ENCODE measurements at regions not wholly inside any gene's neighbourhood (a gene's known extent, or its start where the extent isn't known, plus 50 kb on each side); places are given as distances from the start of the nearest gene placed in this dataset.

DNA sequence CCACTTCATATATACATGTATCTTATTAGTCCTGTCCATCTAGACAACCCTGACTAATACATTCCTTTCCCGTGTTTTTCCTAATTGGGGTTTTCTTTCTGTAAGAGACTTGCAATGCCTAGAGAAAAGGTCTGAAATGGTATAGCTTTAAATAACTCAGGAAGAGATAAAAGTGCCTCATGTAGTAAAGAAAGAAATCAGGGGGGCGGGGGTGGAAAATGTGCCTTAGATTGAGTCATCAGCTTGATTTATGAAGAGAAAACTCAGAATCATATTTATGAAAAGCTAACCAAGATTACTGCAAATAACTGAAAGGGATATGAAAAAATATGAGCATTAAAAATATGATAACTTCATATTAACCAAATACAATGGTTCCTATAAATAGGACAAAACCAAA lies 345.8 kb upstream of the CHRM3 start:
- no peak overlapping the region for H3K4me3 Mint-ChIP-seq

DNA sequence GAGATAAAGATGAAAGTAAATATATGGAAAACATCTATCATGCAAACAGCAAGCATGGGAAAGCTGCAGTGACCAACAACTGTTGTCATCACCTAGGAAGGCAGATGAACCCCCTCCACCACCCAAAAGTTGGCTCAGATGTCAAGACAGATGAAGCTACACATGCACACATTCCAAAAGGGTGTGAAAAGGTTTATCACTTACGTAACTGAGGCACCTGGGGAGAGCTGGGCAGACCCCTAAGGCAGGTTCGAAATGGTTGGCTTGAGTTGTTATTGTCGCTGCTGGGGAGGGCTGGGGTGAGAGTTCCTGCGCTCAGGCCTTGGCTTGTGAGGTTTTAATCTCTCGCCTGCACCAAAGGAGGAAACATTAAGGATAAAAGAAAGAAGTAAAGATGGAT lies 355.1 kb upstream of the CHRM3 start:
- no peak overlapping the region for H3K27ac Mint-ChIP-seq
- no peak overlapping the region for H3K4me3 Mint-ChIP-seq
- H3K4me1 Mint-ChIP-seq: no peaks in the 10 kb centered on the region
- no peak for DNase-seq (ENCODE audit: low spot score in 2 of 2, unreplicated experiment in 2 of 2)
- H3K27me3 Mint-ChIP-seq (ENCODE audit: low read depth): no peaks in the 10 kb centered on the region
- TF ChIP-seq, protein P1, sequence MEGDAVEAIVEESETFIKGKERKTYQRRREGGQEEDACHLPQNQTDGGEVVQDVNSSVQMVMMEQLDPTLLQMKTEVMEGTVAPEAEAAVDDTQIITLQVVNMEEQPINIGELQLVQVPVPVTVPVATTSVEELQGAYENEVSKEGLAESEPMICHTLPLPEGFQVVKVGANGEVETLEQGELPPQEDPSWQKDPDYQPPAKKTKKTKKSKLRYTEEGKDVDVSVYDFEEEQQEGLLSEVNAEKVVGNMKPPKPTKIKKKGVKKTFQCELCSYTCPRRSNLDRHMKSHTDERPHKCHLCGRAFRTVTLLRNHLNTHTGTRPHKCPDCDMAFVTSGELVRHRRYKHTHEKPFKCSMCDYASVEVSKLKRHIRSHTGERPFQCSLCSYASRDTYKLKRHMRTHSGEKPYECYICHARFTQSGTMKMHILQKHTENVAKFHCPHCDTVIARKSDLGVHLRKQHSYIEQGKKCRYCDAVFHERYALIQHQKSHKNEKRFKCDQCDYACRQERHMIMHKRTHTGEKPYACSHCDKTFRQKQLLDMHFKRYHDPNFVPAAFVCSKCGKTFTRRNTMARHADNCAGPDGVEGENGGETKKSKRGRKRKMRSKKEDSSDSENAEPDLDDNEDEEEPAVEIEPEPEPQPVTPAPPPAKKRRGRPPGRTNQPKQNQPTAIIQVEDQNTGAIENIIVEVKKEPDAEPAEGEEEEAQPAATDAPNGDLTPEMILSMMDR (IDR thresholded peaks at IDR 0.05; ENCODE audit: unreplicated experiment): no peak
- no peaks in the 10 kb centered on the region for H3K36me3 Mint-ChIP-seq
- peaks cover 13% of the 10 kb centered on the region for H3K9me3 Mint-ChIP-seq

More for the DNA sequence above, 345.8 kb upstream of the CHRM3 start:
- Mint-ChIP-seq H3K36me3 (no peaks in the 10 kb centered on the region), H3K9me3 (no peaks in the 10 kb centered on the region), H3K27ac (no peak overlapping the region), H3K4me1 (peaks cover 2% of the 10 kb centered on the region), H3K27me3 (ENCODE audit: low read depth) (peaks cover 9% of the 10 kb centered on the region)
- TF ChIP-seq, protein P1 (IDR thresholded peaks at IDR 0.05; ENCODE audit: unreplicated experiment): no peak
- no peak for DNase-seq (ENCODE audit: low spot score in 2 of 2, unreplicated experiment in 2 of 2)

DNA sequence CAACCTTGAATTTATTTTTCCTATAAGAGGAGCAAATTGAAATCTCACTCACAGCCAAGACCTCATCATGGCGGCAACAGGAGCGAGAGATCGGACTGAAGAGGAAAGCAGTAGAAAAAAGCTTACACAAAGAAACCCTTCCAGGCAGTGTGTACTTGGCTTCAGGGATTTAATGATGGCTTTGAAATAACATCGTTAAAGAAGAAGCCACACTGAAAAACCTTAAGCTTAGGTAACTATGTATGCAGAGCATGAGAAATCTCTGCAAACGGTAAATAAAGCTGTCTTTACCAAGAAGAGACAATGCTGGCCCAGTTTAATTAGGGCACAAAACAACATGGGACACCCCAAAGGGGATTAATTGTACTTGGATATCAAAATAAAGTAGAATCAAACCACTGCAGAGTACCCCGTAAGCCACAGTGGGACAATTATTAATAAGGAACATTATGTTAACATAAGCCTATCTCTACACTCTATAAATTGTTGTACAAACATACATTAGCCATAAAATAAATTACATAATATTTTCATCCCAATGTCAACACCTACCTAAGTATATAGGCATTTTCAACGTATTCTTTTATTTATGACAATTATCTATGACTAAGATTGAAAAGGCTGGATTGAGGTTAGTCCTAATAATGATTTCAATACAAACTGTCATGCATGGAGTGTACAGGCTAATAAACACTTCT lies 360.2 kb upstream of the CHRM3 start:
- H3K4me3 Mint-ChIP-seq: no peak overlapping the region
- H3K4me1 Mint-ChIP-seq: no peaks in the 10 kb centered on the region
- no peaks in the 10 kb centered on the region for H3K27me3 Mint-ChIP-seq (ENCODE audit: low read depth)
- TF ChIP-seq, protein P1 (IDR thresholded peaks at IDR 0.05; ENCODE audit: unreplicated experiment): no peak
- no peak overlapping the region for H3K27ac Mint-ChIP-seq
- no peaks in the 10 kb centered on the region for H3K36me3 Mint-ChIP-seq
- DNase-seq (ENCODE audit: low spot score in 2 of 2, unreplicated experiment in 2 of 2): no peak
- peaks cover 3% of the 10 kb centered on the region for H3K9me3 Mint-ChIP-seq

DNA sequence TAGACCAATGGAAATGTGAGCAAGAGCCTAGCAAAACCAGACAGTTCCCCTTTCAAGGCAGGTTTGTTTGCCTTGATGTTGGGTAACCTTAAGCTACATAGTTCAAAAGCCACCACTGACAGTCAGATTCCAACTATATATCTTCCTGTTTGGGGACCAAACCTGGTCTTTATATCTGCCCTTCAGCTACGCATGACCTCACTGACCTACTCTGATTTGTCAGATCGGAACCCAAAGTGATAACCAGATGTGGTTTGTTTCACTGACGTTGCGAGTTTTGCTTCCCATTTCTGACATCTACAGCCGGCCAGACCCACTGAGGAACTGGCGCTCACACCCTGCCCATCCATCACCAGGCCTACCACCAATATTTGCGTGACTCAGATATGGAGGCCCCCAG lies 361.1 kb upstream of the CHRM3 start:
- no peak overlapping the region for H3K4me3 Mint-ChIP-seq

DNA sequence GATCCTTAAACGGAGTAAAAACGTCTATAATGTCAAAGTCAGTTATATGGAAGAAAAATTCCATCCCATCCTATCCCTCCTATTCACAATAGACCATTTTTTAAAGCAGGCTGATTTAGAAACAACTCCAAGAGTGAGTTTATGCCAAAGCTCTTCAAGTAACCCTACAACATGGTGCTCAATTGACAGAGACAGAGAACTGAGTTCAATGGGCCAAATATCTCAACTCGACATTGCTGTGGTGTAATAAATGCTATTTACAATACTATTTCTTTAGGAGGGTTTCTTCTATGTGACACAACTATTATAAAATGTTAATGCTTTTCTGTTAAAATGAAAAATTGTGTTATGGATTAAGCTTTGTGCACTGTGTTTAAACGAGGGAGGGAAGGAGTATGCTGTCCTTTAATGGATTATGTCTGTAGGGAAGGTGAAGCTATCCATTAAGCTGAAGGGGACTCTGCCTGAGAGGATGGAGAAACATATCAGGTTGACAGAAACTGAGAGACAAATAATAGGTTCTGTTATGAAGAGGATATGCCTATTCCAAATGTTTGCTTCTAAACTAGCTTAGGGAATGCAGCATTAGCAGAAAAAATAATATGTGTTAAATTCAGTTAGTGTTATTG lies 362.5 kb upstream of the CHRM3 start:
- no peak for DNase-seq (ENCODE audit: low spot score in 2 of 2, unreplicated experiment in 2 of 2)
- no peak overlapping the region for H3K4me3 Mint-ChIP-seq
- H3K9me3 Mint-ChIP-seq: peaks cover 5% of the 10 kb centered on the region
- H3K27me3 Mint-ChIP-seq (ENCODE audit: low read depth): no peaks in the 10 kb centered on the region
- H3K27ac Mint-ChIP-seq: no peak overlapping the region
- TF ChIP-seq, protein P1 (IDR thresholded peaks at IDR 0.05; ENCODE audit: unreplicated experiment): no peak
- H3K4me1 Mint-ChIP-seq: no peaks in the 10 kb centered on the region
- H3K36me3 Mint-ChIP-seq: no peaks in the 10 kb centered on the region

More for the DNA sequence above, 361.1 kb upstream of the CHRM3 start:
- Mint-ChIP-seq H3K9me3 (peaks cover 5% of the 10 kb centered on the region), H3K27me3 (ENCODE audit: low read depth) (no peaks in the 10 kb centered on the region), H3K36me3 (no peaks in the 10 kb centered on the region), H3K4me1 (no peaks in the 10 kb centered on the region), H3K27ac (no peak overlapping the region)
- no peak for DNase-seq (ENCODE audit: low spot score in 2 of 2, unreplicated experiment in 2 of 2)
- TF ChIP-seq, protein P1 (IDR thresholded peaks at IDR 0.05; ENCODE audit: unreplicated experiment): no peak

Data from mesothelial cell of epicardium (in vitro differentiated cells).